ENCODE measurements at regions not wholly inside any gene's neighbourhood (a gene's known extent, or its start where the extent isn't known, plus 50 kb on each side); places are given as distances from the start of the nearest gene placed in this dataset.

GRCh38 chr13:74569251-74569650 is 435.0 kb upstream of the KLF12 start:
- Histone ChIP-seq H3K9me3 (ENCODE audit: control insufficient read depth in 2 of 2, low read length in 2 of 2) (no peaks in the 10 kb centered on the region), H3K9ac (ENCODE audit: low read depth in 1 of 2, low read length in 2 of 2) (no peak overlapping the region), H3K36me3 (ENCODE audit: control insufficient read depth in 2 of 2, insufficient read depth in 2 of 2, low read length in 2 of 2) (no peaks in the 10 kb centered on the region), H3K4me1 (ENCODE audit: control insufficient read depth in 2 of 2, insufficient read depth in 2 of 2, low read length in 2 of 2) (no peaks in the 10 kb centered on the region), H3K4me3 (ENCODE audit: low read length in 2 of 2) (no peak overlapping the region), H3K27ac (ENCODE audit: low read depth in 2 of 2, low read length in 2 of 2) (no peak overlapping the region), H3K27me3 (ENCODE audit: control insufficient read depth in 2 of 2, insufficient read depth in 2 of 2, low read length in 2 of 2) (no peaks in the 10 kb centered on the region)

DNA sequence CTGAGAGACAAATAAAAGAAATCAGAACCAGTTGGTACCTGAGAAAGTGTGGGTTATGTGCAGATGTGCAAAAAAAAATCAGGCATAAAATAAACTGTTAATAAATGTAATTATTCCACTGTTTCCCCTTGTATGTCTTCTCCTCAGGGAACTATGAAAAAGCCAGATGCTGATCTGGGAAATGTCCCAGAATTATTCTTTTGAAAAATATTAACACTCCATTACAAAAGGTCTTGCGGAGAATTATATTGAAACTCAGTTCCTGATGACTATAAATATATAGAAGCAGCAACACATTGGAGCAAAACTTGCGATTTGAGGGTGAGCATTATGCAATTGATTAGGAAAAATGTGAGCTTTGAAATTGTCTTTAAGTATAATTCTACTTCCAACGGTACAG is 433.3 kb upstream of the KLF12 start:
- no peak overlapping the region for H3K27ac ChIP-seq (ENCODE audit: low read depth in 2 of 2, low read length in 2 of 2)
- H3K4me1 ChIP-seq (ENCODE audit: control insufficient read depth in 2 of 2, insufficient read depth in 2 of 2, low read length in 2 of 2): no peaks in the 10 kb centered on the region
- H3K9ac ChIP-seq (ENCODE audit: low read depth in 1 of 2, low read length in 2 of 2): no peak overlapping the region
- no peaks in the 10 kb centered on the region for H3K9me3 ChIP-seq (ENCODE audit: control insufficient read depth in 2 of 2, low read length in 2 of 2)
- no peaks in the 10 kb centered on the region for H3K36me3 ChIP-seq (ENCODE audit: control insufficient read depth in 2 of 2, insufficient read depth in 2 of 2, low read length in 2 of 2)
- H3K4me3 ChIP-seq (ENCODE audit: low read length in 2 of 2): no peak overlapping the region
- H3K27me3 ChIP-seq (ENCODE audit: control insufficient read depth in 2 of 2, insufficient read depth in 2 of 2, low read length in 2 of 2): no peaks in the 10 kb centered on the region

- no peaks in the 10 kb centered on the region for H3K9me3 ChIP-seq (ENCODE audit: control insufficient read depth in 2 of 2, low read length in 2 of 2)
- no peak overlapping the region for H3K9ac ChIP-seq (ENCODE audit: low read depth in 1 of 2, low read length in 2 of 2)
- H3K4me1 ChIP-seq (ENCODE audit: control insufficient read depth in 2 of 2, insufficient read depth in 2 of 2, low read length in 2 of 2): peaks cover 0 to 3% of the 10 kb centered on the region in 2 donors
- no peak overlapping the region for H3K27ac ChIP-seq (ENCODE audit: low read depth in 2 of 2, low read length in 2 of 2)
- no peaks in the 10 kb centered on the region for H3K36me3 ChIP-seq (ENCODE audit: control insufficient read depth in 2 of 2, insufficient read depth in 2 of 2, low read length in 2 of 2)
- no peaks in the 10 kb centered on the region for H3K27me3 ChIP-seq (ENCODE audit: control insufficient read depth in 2 of 2, insufficient read depth in 2 of 2, low read length in 2 of 2)
- no peak overlapping the region for H3K4me3 ChIP-seq (ENCODE audit: low read length in 2 of 2)
These were observed 428.2 kb upstream of the KLF12 start for GRCh38 chr13:74562381-74562780.

DNA sequence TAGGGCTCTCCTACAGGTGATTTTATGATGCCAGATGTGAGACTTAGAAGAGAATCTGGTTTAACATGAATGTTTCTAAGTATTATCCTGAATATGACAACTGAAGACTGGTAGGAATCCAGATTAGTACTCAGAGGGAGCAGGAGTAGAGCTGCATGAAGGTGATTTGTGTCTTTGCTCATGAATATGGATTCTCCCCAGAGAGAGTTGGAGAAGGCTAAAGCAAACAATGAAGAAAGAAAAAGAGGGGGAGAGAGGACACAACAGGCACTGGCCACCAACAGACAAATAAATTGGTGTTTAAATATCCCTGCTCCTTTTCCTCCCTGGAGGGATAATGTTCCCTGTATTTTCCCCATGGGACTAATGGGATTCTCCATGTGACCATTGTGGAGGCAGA is 427.0 kb upstream of the KLF12 start:
- H3K9ac ChIP-seq (ENCODE audit: low read depth in 1 of 2, low read length in 2 of 2): no peak overlapping the region
- H3K27ac ChIP-seq (ENCODE audit: low read depth in 2 of 2, low read length in 2 of 2): no peak overlapping the region
- no peaks in the 10 kb centered on the region for H3K9me3 ChIP-seq (ENCODE audit: control insufficient read depth in 2 of 2, low read length in 2 of 2)
- H3K4me3 ChIP-seq (ENCODE audit: low read length in 2 of 2): no peak overlapping the region
- H3K27me3 ChIP-seq (ENCODE audit: control insufficient read depth in 2 of 2, insufficient read depth in 2 of 2, low read length in 2 of 2): no peaks in the 10 kb centered on the region
- no peaks in the 10 kb centered on the region for H3K36me3 ChIP-seq (ENCODE audit: control insufficient read depth in 2 of 2, insufficient read depth in 2 of 2, low read length in 2 of 2)
- H3K4me1 ChIP-seq (ENCODE audit: control insufficient read depth in 2 of 2, insufficient read depth in 2 of 2, low read length in 2 of 2): peaks cover 0 to 3% of the 10 kb centered on the region in 2 donors

- H3K9me3 ChIP-seq (ENCODE audit: control insufficient read depth in 2 of 2, low read length in 2 of 2): no peaks in the 10 kb centered on the region
- no peaks in the 10 kb centered on the region for H3K27me3 ChIP-seq (ENCODE audit: control insufficient read depth in 2 of 2, insufficient read depth in 2 of 2, low read length in 2 of 2)
- no peak overlapping the region for H3K27ac ChIP-seq (ENCODE audit: low read depth in 2 of 2, low read length in 2 of 2)
- H3K36me3 ChIP-seq (ENCODE audit: control insufficient read depth in 2 of 2, insufficient read depth in 2 of 2, low read length in 2 of 2): no peaks in the 10 kb centered on the region
- peaks cover 0 to 3% of the 10 kb centered on the region in 2 donors for H3K4me1 ChIP-seq (ENCODE audit: control insufficient read depth in 2 of 2, insufficient read depth in 2 of 2, low read length in 2 of 2)
- H3K9ac ChIP-seq (ENCODE audit: low read depth in 1 of 2, low read length in 2 of 2): no peak overlapping the region
- H3K4me3 ChIP-seq (ENCODE audit: low read length in 2 of 2): no peak overlapping the region
These were observed 426.1 kb upstream of the KLF12 start for GRCh38 chr13:74560325-74560724.

- Histone ChIP-seq H3K9me3 (ENCODE audit: control insufficient read depth in 2 of 2, low read length in 2 of 2) (no peaks in the 10 kb centered on the region), H3K4me1 (ENCODE audit: control insufficient read depth in 2 of 2, insufficient read depth in 2 of 2, low read length in 2 of 2) (peaks cover 0 to 3% of the 10 kb centered on the region in 2 donors), H3K27me3 (ENCODE audit: control insufficient read depth in 2 of 2, insufficient read depth in 2 of 2, low read length in 2 of 2) (no peaks in the 10 kb centered on the region), H3K4me3 (ENCODE audit: low read length in 2 of 2) (no peak overlapping the region), H3K9ac (ENCODE audit: low read depth in 1 of 2, low read length in 2 of 2) (no peak overlapping the region), H3K36me3 (ENCODE audit: control insufficient read depth in 2 of 2, insufficient read depth in 2 of 2, low read length in 2 of 2) (no peaks in the 10 kb centered on the region), H3K27ac (ENCODE audit: low read depth in 2 of 2, low read length in 2 of 2) (no peak overlapping the region)
These were observed 423.7 kb upstream of the KLF12 start for GRCh38 chr13:74557870-74558269.

- Histone ChIP-seq H3K27ac (ENCODE audit: low read depth in 2 of 2, low read length in 2 of 2) (no peak overlapping the region), H3K4me1 (ENCODE audit: control insufficient read depth in 2 of 2, insufficient read depth in 2 of 2, low read length in 2 of 2) (peaks cover 0 to 3% of the 10 kb centered on the region in 2 donors), H3K9ac (ENCODE audit: low read depth in 1 of 2, low read length in 2 of 2) (no peak overlapping the region), H3K27me3 (ENCODE audit: control insufficient read depth in 2 of 2, insufficient read depth in 2 of 2, low read length in 2 of 2) (no peaks in the 10 kb centered on the region), H3K4me3 (ENCODE audit: low read length in 2 of 2) (no peak overlapping the region), H3K36me3 (ENCODE audit: control insufficient read depth in 2 of 2, insufficient read depth in 2 of 2, low read length in 2 of 2) (no peaks in the 10 kb centered on the region), H3K9me3 (ENCODE audit: control insufficient read depth in 2 of 2, low read length in 2 of 2) (no peaks in the 10 kb centered on the region)
These were observed 421.6 kb upstream of the KLF12 start for GRCh38 chr13:74555651-74556420.

DNA sequence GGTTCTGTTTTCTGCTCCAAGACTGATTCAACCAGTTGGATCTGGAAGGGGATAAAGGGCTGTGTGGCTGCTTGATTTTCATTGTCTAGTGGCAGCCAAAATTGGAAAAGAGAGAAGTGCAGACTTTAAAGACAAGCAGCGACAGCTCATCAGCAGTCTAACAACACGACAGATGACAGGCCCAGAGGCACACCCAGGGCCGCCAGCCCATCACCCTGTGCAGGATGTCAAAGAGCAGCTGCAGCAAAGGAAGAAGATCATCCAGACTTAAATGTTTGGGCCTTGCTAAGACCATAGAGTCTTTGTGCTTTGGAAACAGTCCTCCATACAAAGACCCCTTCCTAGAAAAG is 421.0 kb upstream of the KLF12 start:
- no peaks in the 10 kb centered on the region for H3K27me3 ChIP-seq (ENCODE audit: control insufficient read depth in 2 of 2, insufficient read depth in 2 of 2, low read length in 2 of 2)
- peaks cover 0 to 3% of the 10 kb centered on the region in 2 donors for H3K4me1 ChIP-seq (ENCODE audit: control insufficient read depth in 2 of 2, insufficient read depth in 2 of 2, low read length in 2 of 2)
- no peak overlapping the region for H3K4me3 ChIP-seq (ENCODE audit: low read length in 2 of 2)
- no peaks in the 10 kb centered on the region for H3K36me3 ChIP-seq (ENCODE audit: control insufficient read depth in 2 of 2, insufficient read depth in 2 of 2, low read length in 2 of 2)
- H3K9me3 ChIP-seq (ENCODE audit: control insufficient read depth in 2 of 2, low read length in 2 of 2): no peaks in the 10 kb centered on the region
- H3K9ac ChIP-seq (ENCODE audit: low read depth in 1 of 2, low read length in 2 of 2): no peak overlapping the region
- H3K27ac ChIP-seq (ENCODE audit: low read depth in 2 of 2, low read length in 2 of 2): no peak overlapping the region

- no peak overlapping the region for H3K4me3 ChIP-seq (ENCODE audit: low read length in 2 of 2)
- H3K9ac ChIP-seq (ENCODE audit: low read depth in 1 of 2, low read length in 2 of 2): no peak overlapping the region
- no peaks in the 10 kb centered on the region for H3K27me3 ChIP-seq (ENCODE audit: control insufficient read depth in 2 of 2, insufficient read depth in 2 of 2, low read length in 2 of 2)
- no peak overlapping the region for H3K27ac ChIP-seq (ENCODE audit: low read depth in 2 of 2, low read length in 2 of 2)
- H3K36me3 ChIP-seq (ENCODE audit: control insufficient read depth in 2 of 2, insufficient read depth in 2 of 2, low read length in 2 of 2): no peaks in the 10 kb centered on the region
- H3K9me3 ChIP-seq (ENCODE audit: control insufficient read depth in 2 of 2, low read length in 2 of 2): no peaks in the 10 kb centered on the region
- H3K4me1 ChIP-seq (ENCODE audit: control insufficient read depth in 2 of 2, insufficient read depth in 2 of 2, low read length in 2 of 2): peaks cover 0 to 3% of the 10 kb centered on the region in 2 donors
These were observed 420.5 kb upstream of the KLF12 start for GRCh38 chr13:74554569-74555275.

- Histone ChIP-seq H3K4me3 (ENCODE audit: low read length in 2 of 2) (no peak overlapping the region), H3K4me1 (ENCODE audit: control insufficient read depth in 2 of 2, insufficient read depth in 2 of 2, low read length in 2 of 2) (no peaks in the 10 kb centered on the region), H3K27me3 (ENCODE audit: control insufficient read depth in 2 of 2, insufficient read depth in 2 of 2, low read length in 2 of 2) (no peaks in the 10 kb centered on the region), H3K36me3 (ENCODE audit: control insufficient read depth in 2 of 2, insufficient read depth in 2 of 2, low read length in 2 of 2) (no peaks in the 10 kb centered on the region), H3K9ac (ENCODE audit: low read depth in 1 of 2, low read length in 2 of 2) (no peak overlapping the region), H3K9me3 (ENCODE audit: control insufficient read depth in 2 of 2, low read length in 2 of 2) (no peaks in the 10 kb centered on the region), H3K27ac (ENCODE audit: low read depth in 2 of 2, low read length in 2 of 2) (no peak overlapping the region)
These were observed 415.8 kb upstream of the KLF12 start for GRCh38 chr13:74550039-74550438.

All from mucosa of rectum (tissue), 2 donors.